Prostate gland (tissue), 2 donors: ENCODE measurements at regions not wholly inside any gene's neighbourhood (a gene's known extent, or its start where the extent isn't known, plus 50 kb on each side); places are given as distances from the start of the nearest gene placed in this dataset.

Experiments
- POLR2A ChIP-seq: fragments of 450-650 bp; IDR thresholded peaks from one replicate; pipeline ENCODE4 v1.6.1; 2016; ENCODE audit warnings: antibody characterized with exemption, mild to moderate bottlenecking
- POLR2AphosphoS5 ChIP-seq: sonication (generic); formaldehyde crosslinking; IDR thresholded peaks from one replicate; pipeline ENCODE4 v1.6.1; 2017; ENCODE audit warnings: antibody characterized with exemption
- TF ChIP-seq, protein P1 (sequence below), 4 experiments: fragments of 200-600 bp in 2 of 4; fragments of 450-650 bp in 2 of 4; sonication (generic) in 2 of 4; IDR thresholded peaks; 1 replicate in 3 of 4; 2 replicates in 1 of 4; pipeline ENCODE4 v1.5.1; 2016 to 2019; ENCODE audit warnings: antibody characterized with exemption in 4 of 4, mild to moderate bottlenecking in 2 of 4, moderate library complexity in 2 of 4

DNA sequence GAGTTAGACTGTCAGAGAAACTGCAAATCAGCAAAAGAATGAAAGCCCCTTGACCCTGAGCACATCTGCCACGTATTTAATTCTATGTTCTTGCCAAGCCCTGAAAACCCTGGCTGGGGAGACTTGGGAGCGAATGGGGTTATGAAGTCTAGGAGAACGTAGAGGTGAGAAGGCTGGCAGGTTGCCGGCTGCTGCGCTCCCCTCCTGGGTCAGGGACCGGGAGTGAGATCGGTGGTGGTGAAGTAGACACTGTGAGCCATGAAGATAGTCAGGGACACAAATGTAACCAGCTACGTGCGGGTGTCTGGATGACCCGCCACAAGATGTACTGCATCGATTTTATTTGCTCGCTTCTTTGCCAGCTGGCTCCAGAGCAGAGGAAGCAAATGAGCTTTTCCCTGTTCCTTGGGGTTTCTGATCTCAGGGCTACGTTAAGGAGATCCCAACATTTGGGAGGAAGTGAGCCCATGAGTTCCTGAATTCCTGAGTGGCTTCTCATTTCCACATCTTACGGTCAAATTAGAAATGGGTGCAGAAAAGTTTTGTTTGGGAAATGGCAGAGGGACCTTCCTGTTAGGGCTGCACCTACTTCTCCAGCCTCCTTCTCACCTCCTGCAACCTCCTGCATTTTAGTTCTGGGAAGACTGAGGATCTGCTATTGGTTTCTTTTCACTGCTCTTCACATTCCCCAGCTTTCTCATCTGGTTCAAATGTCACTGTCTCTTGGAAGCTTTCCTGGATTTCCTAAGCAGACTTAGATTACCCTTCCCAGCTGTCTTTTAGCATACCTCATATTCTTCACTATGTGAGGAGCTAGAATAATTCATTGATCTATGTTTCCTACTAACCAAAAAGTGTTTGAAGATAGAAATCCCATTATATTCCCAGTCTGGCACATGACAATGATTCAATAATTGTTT is 360.6 kb downstream of the ZNF521 start:
- no peak for TF ChIP-seq POLR2A
- TF ChIP-seq, protein P1, sequence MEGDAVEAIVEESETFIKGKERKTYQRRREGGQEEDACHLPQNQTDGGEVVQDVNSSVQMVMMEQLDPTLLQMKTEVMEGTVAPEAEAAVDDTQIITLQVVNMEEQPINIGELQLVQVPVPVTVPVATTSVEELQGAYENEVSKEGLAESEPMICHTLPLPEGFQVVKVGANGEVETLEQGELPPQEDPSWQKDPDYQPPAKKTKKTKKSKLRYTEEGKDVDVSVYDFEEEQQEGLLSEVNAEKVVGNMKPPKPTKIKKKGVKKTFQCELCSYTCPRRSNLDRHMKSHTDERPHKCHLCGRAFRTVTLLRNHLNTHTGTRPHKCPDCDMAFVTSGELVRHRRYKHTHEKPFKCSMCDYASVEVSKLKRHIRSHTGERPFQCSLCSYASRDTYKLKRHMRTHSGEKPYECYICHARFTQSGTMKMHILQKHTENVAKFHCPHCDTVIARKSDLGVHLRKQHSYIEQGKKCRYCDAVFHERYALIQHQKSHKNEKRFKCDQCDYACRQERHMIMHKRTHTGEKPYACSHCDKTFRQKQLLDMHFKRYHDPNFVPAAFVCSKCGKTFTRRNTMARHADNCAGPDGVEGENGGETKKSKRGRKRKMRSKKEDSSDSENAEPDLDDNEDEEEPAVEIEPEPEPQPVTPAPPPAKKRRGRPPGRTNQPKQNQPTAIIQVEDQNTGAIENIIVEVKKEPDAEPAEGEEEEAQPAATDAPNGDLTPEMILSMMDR (IDR thresholded peaks at IDR 0.05), result no peak
- TF ChIP-seq POLR2AphosphoS5, result no peak
